HTR-8/SVneo (cell line): ENCODE measurements at regions not wholly inside any gene's neighbourhood (a gene's known extent, or its start where the extent isn't known, plus 50 kb on each side); places are given as distances from the start of the nearest gene placed in this dataset.
"Not testable (repeated sequence)": the region's sequence is repeated elsewhere in the genome, so short reads cannot be mapped to it uniquely, and the experiment has no call there.

ENCODE experiments used
- DNase-seq: peaks from one replicate; pipeline ENCODE4 v3.0.0; 2011; ENCODE audit warnings: low spot score, mixed read lengths; ENCODE audit not compliant: insufficient read length
- FAIRE-seq: peaks from 2 replicates; lab custom pipeline; 2011; peaks lifted over from hg19 to GRCh38; lab: Jason Lieb, UNC

GRCh38 chr5:91288118-91288916, 94.8 kb downstream of the ARRDC3 start:
- DNase-seq (no peak), FAIRE-seq (no peak)

DNA sequence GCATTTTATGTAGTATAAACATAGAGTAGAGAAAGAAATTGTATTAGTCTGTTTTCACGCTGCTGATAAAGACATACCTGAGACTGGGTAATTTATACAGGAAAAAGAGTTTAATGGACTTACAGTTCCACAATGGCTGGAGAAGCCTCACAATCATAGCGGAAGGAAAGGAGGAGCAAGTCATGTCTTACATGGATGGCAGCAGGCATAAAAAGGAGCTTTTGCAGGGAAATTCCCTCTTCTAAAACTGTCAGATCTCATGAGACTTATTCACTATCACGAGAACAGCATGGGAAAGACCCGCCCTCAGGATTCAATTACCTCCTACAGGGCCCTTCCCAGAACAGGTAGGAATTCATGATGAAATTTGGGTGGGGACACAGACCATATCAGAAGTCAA, 98.1 kb downstream of the ARRDC3 start:
- not testable (repeated sequence) for FAIRE-seq, DNase-seq

GRCh38 chr5:91283899-91284298, 99.2 kb downstream of the ARRDC3 start:
- FAIRE-seq: no peak
- no peak for DNase-seq

GRCh38 chr5:91283326-91283725, 99.8 kb downstream of the ARRDC3 start:
- FAIRE-seq: no peak

GRCh38 chr5:91282210-91282609, 100.9 kb downstream of the ARRDC3 start:
- DNase-seq (no peak), FAIRE-seq (no peak)

More at GRCh38 chr5:91283326-91283725, 99.8 kb downstream of the ARRDC3 start:
- no peak for DNase-seq

GRCh38 chr5:91281401-91281800, 101.7 kb downstream of the ARRDC3 start:
- FAIRE-seq (peak; percentile 62), DNase-seq (peak; percentile 28)

DNA sequence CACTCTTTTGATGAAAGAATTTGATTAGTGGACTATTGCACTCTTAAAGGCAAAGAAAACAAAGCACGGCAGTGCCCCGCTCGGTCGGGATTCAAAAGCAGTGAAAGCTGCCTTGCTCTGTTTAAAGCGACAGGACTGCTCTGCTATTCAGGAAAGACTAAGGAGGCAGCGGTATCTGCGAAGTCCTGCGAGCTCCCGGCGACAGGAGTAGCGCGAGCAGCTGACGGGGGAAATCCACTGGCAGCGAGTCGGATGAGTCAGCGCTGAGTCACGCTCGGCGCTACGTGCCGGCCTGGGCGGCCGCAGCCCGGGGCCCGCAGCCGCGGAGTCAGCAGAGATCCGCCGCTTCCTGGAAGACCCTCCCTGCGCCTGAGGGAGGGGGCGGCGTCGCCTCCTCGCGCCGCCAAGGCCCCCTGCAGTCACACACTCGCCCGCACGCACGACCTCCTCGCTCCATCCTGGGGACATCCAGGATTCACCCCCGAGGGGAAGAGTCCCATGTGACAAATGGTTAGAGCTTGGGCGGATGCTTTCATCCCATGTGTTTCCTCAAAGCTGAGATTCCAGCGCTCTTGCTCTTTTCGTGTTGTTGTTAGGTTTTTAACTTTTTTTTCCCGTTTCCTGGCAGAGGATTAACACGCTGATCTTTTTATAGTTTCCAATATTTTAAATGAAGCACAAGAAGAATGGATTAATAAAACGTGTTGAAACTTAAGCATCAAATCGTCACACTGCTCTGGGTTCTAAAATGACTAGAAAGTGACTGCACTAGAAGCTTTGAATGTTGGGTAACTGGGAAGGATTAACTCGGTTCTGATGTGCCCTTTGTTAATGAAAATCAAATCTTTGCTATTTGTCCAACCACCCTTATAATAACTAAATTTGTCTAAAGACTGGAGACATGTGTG, 102.5 kb downstream of the ARRDC3 start:
- peak; percentile 88 for DNase-seq
- peak; percentile 94 for FAIRE-seq

DNA sequence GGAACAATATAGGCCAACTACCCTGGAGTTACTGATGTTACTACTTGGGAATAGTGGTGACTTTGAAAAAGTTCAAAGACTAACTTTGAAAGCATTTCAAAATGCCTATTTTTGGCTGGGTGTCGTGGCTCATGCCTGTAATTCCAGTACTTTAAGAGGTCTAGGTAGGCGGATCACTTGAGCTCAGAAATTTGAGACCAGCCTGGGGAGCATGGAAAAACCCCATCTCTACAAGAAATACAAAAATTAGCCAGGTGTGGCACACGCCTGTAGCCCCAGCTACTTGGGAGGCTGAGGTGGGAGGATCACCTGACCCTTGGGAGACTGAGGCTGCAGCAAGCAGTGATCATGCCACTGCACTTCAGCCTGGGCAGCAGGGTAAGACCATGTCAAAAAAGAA, 105.3 kb downstream of the ARRDC3 start:
- DNase-seq (no peak), FAIRE-seq (no peak)

- DNase-seq (no peak), FAIRE-seq (no peak)
Measured at GRCh38 chr5:91277093-91277626, 106.0 kb downstream of the ARRDC3 start.

DNA sequence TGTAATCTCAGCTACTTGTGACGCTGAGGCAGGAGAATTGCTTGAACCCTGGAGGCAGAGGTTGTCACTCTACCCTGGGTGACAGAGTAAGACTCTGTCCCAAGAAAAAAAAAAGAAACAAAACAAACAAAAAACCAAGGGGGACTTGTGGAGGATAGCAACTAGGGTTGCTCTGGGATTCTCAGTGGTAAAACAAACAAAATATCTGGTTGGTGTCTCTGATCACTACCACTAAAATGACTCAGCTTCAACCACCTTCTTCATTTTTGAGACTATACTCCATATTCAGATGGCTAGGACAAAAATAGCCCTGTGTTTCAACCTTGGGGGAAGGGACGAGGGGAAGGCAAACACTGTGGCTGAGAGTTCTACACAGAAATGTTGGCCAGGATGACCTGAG, 110.3 kb downstream of the ARRDC3 start:
- FAIRE-seq (no peak), DNase-seq (no peak)

- DNase-seq (no peak), FAIRE-seq (no peak)
Measured at GRCh38 chr5:91271999-91272398, 111.1 kb downstream of the ARRDC3 start.

- FAIRE-seq: no peak
- no peak for DNase-seq
Measured at GRCh38 chr5:91269198-91269597, 113.9 kb downstream of the ARRDC3 start.

DNA sequence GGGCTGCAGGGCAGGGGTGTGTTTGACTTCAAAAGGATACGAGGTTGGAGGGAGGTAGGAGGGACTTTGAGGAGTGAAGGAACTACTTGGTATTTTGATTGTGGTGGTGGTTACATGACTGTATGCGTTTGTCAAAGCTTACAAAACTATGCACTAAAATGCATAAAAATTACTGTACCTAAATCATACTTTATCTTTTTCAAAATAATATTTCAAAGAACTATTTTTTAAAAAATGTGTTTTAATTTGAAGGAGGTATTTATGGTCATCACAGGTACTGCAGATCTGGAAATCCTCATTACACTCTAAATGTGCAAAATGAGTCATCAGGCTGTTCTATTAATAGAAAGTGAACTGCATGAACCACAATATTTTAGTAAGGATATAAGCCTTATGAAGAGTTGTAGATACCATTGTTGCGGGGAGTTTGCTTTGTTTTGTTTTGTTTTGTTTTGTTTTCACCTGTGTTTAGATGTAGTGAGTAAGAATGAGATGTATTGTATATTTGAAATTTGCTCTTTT, 116.9 kb downstream of the ARRDC3 start:
- FAIRE-seq (peak; percentile 20), DNase-seq (peak; percentile 63)

DNA sequence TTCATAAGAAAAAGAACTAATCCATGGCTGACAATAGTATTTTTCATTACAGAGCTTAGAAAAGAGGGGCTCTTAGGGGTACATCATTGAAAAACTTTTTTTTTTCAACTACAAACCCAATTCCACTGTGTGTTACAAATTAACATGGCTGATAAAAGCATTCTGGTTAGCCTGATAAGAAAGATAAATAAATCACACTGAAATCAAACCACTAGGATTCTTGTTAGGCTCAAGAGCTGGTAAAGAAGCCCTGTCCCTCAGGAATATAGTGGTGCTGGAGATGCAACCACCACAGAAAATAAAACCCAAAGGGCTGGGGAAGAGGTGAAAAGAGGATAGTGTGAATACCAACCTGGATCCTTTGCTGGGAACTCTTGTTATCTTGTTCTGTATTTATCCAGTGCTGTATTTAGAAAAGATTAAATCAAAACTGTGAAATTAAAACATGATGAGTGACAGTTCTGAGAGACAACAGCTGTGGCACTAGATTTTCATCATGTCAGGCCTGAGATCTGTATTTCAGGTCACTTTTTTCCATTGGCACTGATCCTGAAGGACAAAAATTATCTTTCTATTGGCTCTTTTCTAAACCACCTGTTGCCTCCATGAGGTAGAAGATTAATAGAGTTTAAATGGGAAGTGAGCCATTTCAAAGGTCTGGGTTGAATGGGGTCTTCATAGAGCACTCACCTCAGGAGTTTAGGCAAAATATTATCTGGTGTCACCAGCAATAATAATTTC, 118.6 kb downstream of the ARRDC3 start:
- DNase-seq (no peak), FAIRE-seq (no peak)

DNA sequence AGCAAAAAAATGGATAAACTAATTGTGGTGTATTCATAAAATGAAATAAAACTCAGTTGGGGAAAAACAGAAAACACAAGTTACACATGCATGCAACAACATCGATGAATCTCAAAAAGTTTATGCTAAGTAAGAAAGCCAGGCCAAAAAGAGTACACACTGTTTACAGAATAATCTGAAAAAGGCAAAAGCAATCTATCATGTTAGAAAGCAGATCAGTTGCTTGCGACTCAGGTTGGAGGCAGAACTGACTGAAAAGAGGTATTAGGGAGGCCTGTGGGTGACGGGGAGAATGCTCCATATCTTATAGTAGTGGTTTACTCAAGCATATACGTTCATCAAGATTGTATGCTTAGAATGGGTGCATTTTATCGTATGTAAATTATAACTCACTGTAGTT, 119.2 kb downstream of the ARRDC3 start:
- no peak for FAIRE-seq
- DNase-seq: no peak

DNA sequence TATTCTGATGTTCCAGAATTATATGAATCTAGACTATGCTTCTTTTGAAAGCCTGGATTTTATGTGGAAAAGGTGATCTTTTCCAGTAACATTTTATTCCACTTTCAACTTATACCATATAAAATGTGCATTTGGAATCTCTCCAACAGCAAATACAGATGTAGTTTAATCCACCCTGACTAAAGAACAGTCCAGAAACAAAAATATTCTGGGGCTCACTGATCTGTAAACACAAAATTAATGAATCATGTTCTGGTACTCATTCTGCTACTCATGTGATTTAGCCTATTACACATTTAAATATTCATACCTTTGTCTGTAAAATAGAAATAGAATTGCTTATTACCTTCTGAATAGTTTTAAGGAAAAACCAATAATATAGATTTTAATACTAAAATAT, 125.8 kb downstream of the ARRDC3 start:
- DNase-seq (no peak), FAIRE-seq (no peak)

DNA sequence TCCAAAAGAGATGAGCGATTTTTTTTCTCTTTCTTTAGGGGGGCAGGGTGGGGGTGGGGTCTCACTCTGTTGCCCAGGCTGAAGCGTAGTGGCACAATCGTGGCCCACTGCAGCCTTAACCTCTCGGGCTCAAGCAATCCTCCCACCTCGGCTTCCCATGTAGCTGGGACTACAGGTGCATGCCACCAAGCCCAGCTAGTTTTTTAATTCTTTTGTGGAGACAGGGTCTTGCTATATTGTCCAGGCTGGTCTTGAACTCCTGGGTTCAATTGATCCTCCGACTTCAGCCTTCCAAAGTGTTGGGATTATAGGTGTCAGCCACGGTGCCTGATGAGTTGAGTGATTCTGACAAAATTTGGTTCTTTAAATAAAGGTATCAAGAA, 127.0 kb downstream of the ARRDC3 start:
- no peak for FAIRE-seq
- no peak for DNase-seq

DNA sequence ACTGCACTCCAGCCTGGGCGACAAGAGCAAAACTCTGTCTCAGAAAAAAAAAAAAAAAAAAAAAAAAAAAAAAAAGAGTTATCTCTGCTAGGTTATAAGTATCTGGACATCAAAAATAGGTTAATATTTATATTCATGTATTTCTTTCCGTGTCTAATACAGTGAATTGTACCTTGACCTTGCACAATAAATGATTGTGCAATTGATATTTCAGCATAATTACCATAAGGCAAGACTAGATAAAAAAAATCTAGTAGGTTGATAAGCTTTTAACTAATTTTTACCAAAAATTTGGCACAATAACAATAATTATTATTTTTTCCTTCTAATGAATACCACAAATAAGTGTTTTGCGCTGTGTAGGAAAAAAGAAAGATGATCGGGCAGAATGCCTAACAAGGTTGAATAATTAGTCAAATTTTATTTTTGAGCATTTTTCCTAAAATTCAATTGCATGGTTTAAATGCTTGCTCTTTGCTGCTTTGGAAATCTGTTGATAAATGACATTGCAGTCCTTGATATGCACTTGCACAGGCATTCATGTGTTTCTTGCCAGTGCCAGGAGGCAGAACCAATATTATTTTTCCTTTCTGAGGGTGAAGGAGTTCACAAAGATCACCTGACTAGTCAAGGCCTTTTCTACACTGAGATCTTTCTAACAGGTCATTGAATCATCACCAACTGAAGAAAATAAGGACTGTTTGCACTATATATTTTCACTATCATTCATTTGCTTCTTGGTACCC, 127.5 kb downstream of the ARRDC3 start:
- DNase-seq (no peak), FAIRE-seq (no peak)

- FAIRE-seq (no peak), DNase-seq (no peak)
Measured at GRCh38 chr5:91252916-91253315, 130.2 kb downstream of the ARRDC3 start.
